ENCODE measurements at regions not wholly inside any gene's neighbourhood (a gene's known extent, or its start where the extent isn't known, plus 50 kb on each side); places are given as distances from the start of the nearest gene placed in this dataset.

DNA sequence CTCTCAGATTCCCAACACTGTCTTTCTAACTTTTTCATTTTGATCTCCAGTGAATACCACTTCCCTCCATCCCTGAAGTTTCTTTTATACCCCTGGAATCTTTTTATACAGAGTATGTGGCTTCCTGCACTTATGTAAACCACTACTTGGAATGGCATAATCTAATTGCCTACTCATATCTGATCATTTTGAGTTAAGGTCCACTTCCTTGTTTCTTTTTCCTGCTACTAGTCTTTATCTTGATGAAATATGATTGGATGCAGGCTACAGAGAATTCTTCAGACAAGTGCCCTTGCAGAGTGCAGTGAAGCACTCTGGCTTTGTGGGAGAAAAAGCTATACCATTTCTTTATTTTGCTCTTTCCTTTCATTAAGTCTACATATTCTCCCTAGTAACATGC, 325.3 kb upstream of the ADAMTS5 start:
- TF ChIP-seq, protein P1, sequence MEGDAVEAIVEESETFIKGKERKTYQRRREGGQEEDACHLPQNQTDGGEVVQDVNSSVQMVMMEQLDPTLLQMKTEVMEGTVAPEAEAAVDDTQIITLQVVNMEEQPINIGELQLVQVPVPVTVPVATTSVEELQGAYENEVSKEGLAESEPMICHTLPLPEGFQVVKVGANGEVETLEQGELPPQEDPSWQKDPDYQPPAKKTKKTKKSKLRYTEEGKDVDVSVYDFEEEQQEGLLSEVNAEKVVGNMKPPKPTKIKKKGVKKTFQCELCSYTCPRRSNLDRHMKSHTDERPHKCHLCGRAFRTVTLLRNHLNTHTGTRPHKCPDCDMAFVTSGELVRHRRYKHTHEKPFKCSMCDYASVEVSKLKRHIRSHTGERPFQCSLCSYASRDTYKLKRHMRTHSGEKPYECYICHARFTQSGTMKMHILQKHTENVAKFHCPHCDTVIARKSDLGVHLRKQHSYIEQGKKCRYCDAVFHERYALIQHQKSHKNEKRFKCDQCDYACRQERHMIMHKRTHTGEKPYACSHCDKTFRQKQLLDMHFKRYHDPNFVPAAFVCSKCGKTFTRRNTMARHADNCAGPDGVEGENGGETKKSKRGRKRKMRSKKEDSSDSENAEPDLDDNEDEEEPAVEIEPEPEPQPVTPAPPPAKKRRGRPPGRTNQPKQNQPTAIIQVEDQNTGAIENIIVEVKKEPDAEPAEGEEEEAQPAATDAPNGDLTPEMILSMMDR (IDR thresholded peaks at IDR 0.05; ENCODE audit: poor library complexity) = no peak
- no peak for TF ChIP-seq EZH2 (IDR thresholded peaks at IDR 0.05; ENCODE audit: borderline replicate concordance)
- TF ChIP-seq EZH2phosphoT487 (IDR thresholded peaks at IDR 0.05; ENCODE audit: low read depth, severe bottlenecking, unreplicated experiment) = no peak
